Neuronal stem cell (in vitro differentiated cells): ENCODE measurements at regions not wholly inside any gene's neighbourhood (a gene's known extent, or its start where the extent isn't known, plus 50 kb on each side); places are given as distances from the start of the nearest gene placed in this dataset.

Experiments
- DNase-seq: peaks from one replicate; pipeline ENCODE4 v3.0.0-alpha.2; 2013; ENCODE audit warnings: low spot score
- H2AFZ ChIP-seq: one replicate; pipeline ENCODE4 v1.6.1; 2013; ENCODE audit warnings: mild to moderate bottlenecking, low read length, inconsistent platforms
- H2AK5ac ChIP-seq: 2 replicates; pipeline ENCODE4 v1.6.1; 2013; ENCODE audit warnings: low read depth, mild to moderate bottlenecking, inconsistent platforms, low read length, moderate library complexity, mixed read lengths
- H2BK120ac ChIP-seq: 2 replicates; pipeline ENCODE4 v1.6.1; 2013; ENCODE audit warnings: low read depth, mild to moderate bottlenecking, inconsistent platforms, low read length, moderate library complexity, mixed read lengths
- H2BK12ac ChIP-seq: one replicate; pipeline ENCODE4 v1.6.1; 2013; ENCODE audit warnings: low read length, inconsistent platforms
- H2BK15ac ChIP-seq: 2 replicates; pipeline ENCODE4 v1.6.1; 2013; ENCODE audit warnings: mild to moderate bottlenecking, low read length, inconsistent platforms, mixed read lengths
- H2BK5ac ChIP-seq: one replicate; pipeline ENCODE4 v1.6.1; 2013; ENCODE audit warnings: inconsistent platforms, mild to moderate bottlenecking, low read length, moderate library complexity
- H3K14ac ChIP-seq: one replicate; pipeline ENCODE4 v1.6.1; 2013; ENCODE audit warnings: low read length, inconsistent platforms
- H3K18ac ChIP-seq: 2 replicates; pipeline ENCODE4 v1.6.1; 2013; ENCODE audit warnings: low read length, inconsistent platforms
- H3K23ac ChIP-seq: 2 replicates; pipeline ENCODE4 v1.6.1; 2013; ENCODE audit warnings: low read depth, mild to moderate bottlenecking, mixed read lengths, low read length, inconsistent platforms; ENCODE audit not compliant: poor library complexity
- H3K27ac ChIP-seq: replicated peaks from 3 replicates; pipeline ENCODE4 v1.5.1; 2013; ENCODE audit warnings: low read length, inconsistent platforms
- H3K27me3 ChIP-seq, 3 experiments: 2 replicates each; pipeline ENCODE4 v1.6.1; 2013; ENCODE audit warnings: low read length in 3 of 3, mild to moderate bottlenecking in 2 of 3, inconsistent platforms in 1 of 3, low read depth in 1 of 3, mixed read lengths in 1 of 3, moderate library complexity in 1 of 3; ENCODE audit not compliant: control insufficient read depth in 3 of 3, insufficient read depth in 3 of 3
- H3K36me3 ChIP-seq, 2 donors: replicated peaks in 1 of 2; 2 replicates each; pipeline ENCODE4 v1.6.1; 2013; ENCODE audit warnings: low read length in 2 of 2; ENCODE audit not compliant: control insufficient read depth in 2 of 2, insufficient read depth in 2 of 2
- H3K4ac ChIP-seq: 2 replicates; pipeline ENCODE4 v1.6.1; 2013; ENCODE audit warnings: inconsistent platforms, mild to moderate bottlenecking, low read length, moderate library complexity
- H3K4me1 ChIP-seq, 2 donors: 1 replicate in 1 of 2; 2 replicates in 1 of 2; pipeline ENCODE4 v1.6.1; 2013; ENCODE audit warnings: low read length in 2 of 2, low read depth in 1 of 2; ENCODE audit not compliant: control insufficient read depth in 2 of 2, insufficient read depth in 1 of 2
- H3K4me2 ChIP-seq: one replicate; pipeline ENCODE4 v1.6.1; 2013; ENCODE audit warnings: mild to moderate bottlenecking, low read length, inconsistent platforms; ENCODE audit not compliant: insufficient read depth, poor library complexity, severe bottlenecking
- H3K4me3 ChIP-seq, 2 donors: 2 replicates each; pipeline ENCODE4 v1.5.1; 2013; ENCODE audit warnings: low read length in 2 of 2, mild to moderate bottlenecking in 2 of 2, inconsistent platforms in 1 of 2, moderate library complexity in 1 of 2
- H3K79me1 ChIP-seq: one replicate; pipeline ENCODE4 v1.6.1; 2013; ENCODE audit warnings: low read depth, mild to moderate bottlenecking, inconsistent platforms, low read length, moderate library complexity
- H3K9ac ChIP-seq: one replicate; pipeline ENCODE4 v1.6.1; 2013; ENCODE audit warnings: mild to moderate bottlenecking, low read depth, low read length, inconsistent platforms; ENCODE audit not compliant: poor library complexity
- H3K9me3 ChIP-seq, 2 donors: replicated peaks in 1 of 2; 2 replicates each; pipeline versions ENCODE3 to v1.6.1; 2013; ENCODE audit warnings: low read length in 2 of 2, mild to moderate bottlenecking in 2 of 2, inconsistent platforms in 1 of 2, low read depth in 1 of 2, mixed read lengths in 1 of 2, moderate library complexity in 1 of 2; ENCODE audit not compliant: control insufficient read depth in 2 of 2, insufficient read depth in 1 of 2
- H4K8ac ChIP-seq: one replicate; pipeline ENCODE4 v1.6.1; 2013; ENCODE audit warnings: low read depth, mild to moderate bottlenecking, inconsistent platforms, low read length, moderate library complexity
- H4K91ac ChIP-seq: one replicate; pipeline ENCODE4 v1.6.1; 2013; ENCODE audit warnings: low read length, low read depth, mild to moderate bottlenecking, inconsistent platforms; ENCODE audit not compliant: poor library complexity
- WGBS, 2 donors: extraction: QIAGEN DNeasy Blood & Tissue Kit; methylation state at CpG; one replicate each; pipeline ENCODE4 v1.1.7; 2013; ENCODE audit warnings: missing lambda C conversion rate in 2 of 2, mixed read lengths in 1 of 2; ENCODE audit not compliant: insufficient read length in 2 of 2, insufficient replicate concordance in 1 of 2; ENCODE audit errors: extremely low coverage in 2 of 2; 5-methylcytosine and 5-hydroxymethylcytosine counted together

GRCh38 chr15:77851086-77851485, 218.4 kb upstream of the LINGO1 start:
- no peak overlapping the region for H3K9ac ChIP-seq
- H3K27me3 ChIP-seq: peaks cover 0 to 20% (median 0%) of the 10 kb centered on the region in 3 experiments
- H2BK15ac ChIP-seq: no peak overlapping the region
- DNase-seq: no peak
- H2BK5ac ChIP-seq: no peak overlapping the region
- H3K4me3 ChIP-seq: no peak overlapping the region
- H3K4ac ChIP-seq: no peak overlapping the region
- no peak overlapping the region for H2BK12ac ChIP-seq
- H4K91ac ChIP-seq: no peak overlapping the region
- H3K23ac ChIP-seq: no peak overlapping the region
- H4K8ac ChIP-seq: no peak overlapping the region
- H3K4me1 ChIP-seq: no peaks in the 10 kb centered on the region
- H3K14ac ChIP-seq: no peak overlapping the region
- no peak overlapping the region for H3K4me2 ChIP-seq
- WGBS, 2 donors: no CpG with 5 or more reads among the region's 7 CpGs
- no peaks in the 10 kb centered on the region for H3K36me3 ChIP-seq
- H2AK5ac ChIP-seq: no peak overlapping the region
- H2AFZ ChIP-seq: no peak overlapping the region
- H3K79me1 ChIP-seq: no peaks in the 10 kb centered on the region
- no peak overlapping the region for H3K18ac ChIP-seq
- H2BK120ac ChIP-seq: no peak overlapping the region
- H3K27ac ChIP-seq: no peak overlapping the region
- no peaks in the 10 kb centered on the region for H3K9me3 ChIP-seq

- Histone ChIP-seq H3K23ac (no peak overlapping the region), H3K4me1 (no peaks in the 10 kb centered on the region)
- no CpG with 5 or more reads among the region's 2 CpGs for WGBS, 2 donors
Measured at GRCh38 chr15:77846986-77847385, 214.3 kb upstream of the LINGO1 start.

GRCh38 chr15:77846360-77846759, 213.6 kb upstream of the LINGO1 start:
- no peaks in the 10 kb centered on the region for H3K36me3 ChIP-seq
- no CpG with 5 or more reads among the region's 2 CpGs for WGBS, 2 donors
- H2BK15ac ChIP-seq: no peak overlapping the region
- no peak overlapping the region for H4K91ac ChIP-seq
- H3K4me2 ChIP-seq: no peak overlapping the region
- no peak overlapping the region for H3K27ac ChIP-seq
- H2BK12ac ChIP-seq: no peak overlapping the region
- no peaks in the 10 kb centered on the region for H3K9me3 ChIP-seq
- no peak overlapping the region for H3K23ac ChIP-seq
- no peak overlapping the region for H2AK5ac ChIP-seq
- H3K4me1 ChIP-seq: peaks cover 0 to 2% of the 10 kb centered on the region in 2 donors
- no peak overlapping the region for H3K9ac ChIP-seq
- no peak for DNase-seq
- no peak overlapping the region for H2BK5ac ChIP-seq
- no peak overlapping the region for H3K18ac ChIP-seq
- no peaks in the 10 kb centered on the region for H3K79me1 ChIP-seq
- H2AFZ ChIP-seq: no peak overlapping the region
- peaks cover 0 to 6% (median 0%) of the 10 kb centered on the region in 3 experiments for H3K27me3 ChIP-seq
- H3K14ac ChIP-seq: no peak overlapping the region
- no peak overlapping the region for H3K4me3 ChIP-seq
- no peak overlapping the region for H2BK120ac ChIP-seq
- H4K8ac ChIP-seq: no peak overlapping the region
- H3K4ac ChIP-seq: no peak overlapping the region

More at GRCh38 chr15:77846986-77847385, 214.3 kb upstream of the LINGO1 start:
- H2BK5ac ChIP-seq: no peak overlapping the region
- H3K27ac ChIP-seq: no peak overlapping the region
- no peak overlapping the region for H3K4me3 ChIP-seq
- H3K4me2 ChIP-seq: no peak overlapping the region
- H3K9ac ChIP-seq: no peak overlapping the region
- no peak overlapping the region for H4K91ac ChIP-seq
- H2BK12ac ChIP-seq: no peak overlapping the region
- H3K9me3 ChIP-seq: no peaks in the 10 kb centered on the region
- no peak overlapping the region for H2AFZ ChIP-seq
- H3K27me3 ChIP-seq: peaks cover 0 to 5% (median 0%) of the 10 kb centered on the region in 3 experiments
- H3K36me3 ChIP-seq: no peaks in the 10 kb centered on the region
- no peak overlapping the region for H3K14ac ChIP-seq
- no peak overlapping the region for H4K8ac ChIP-seq
- H3K4ac ChIP-seq: no peak overlapping the region
- H2BK120ac ChIP-seq: no peak overlapping the region
- H3K79me1 ChIP-seq: no peaks in the 10 kb centered on the region
- no peak overlapping the region for H3K18ac ChIP-seq
- no peak for DNase-seq
- no peak overlapping the region for H2AK5ac ChIP-seq
- H2BK15ac ChIP-seq: no peak overlapping the region

GRCh38 chr15:77844798-77845446, 212.2 kb upstream of the LINGO1 start:
- no peak overlapping the region for H2AFZ ChIP-seq
- H3K4me2 ChIP-seq: no peak overlapping the region
- H4K8ac ChIP-seq: no peak overlapping the region
- WGBS, 2 donors: no CpG with 5 or more reads among the region's 3 CpGs
- H2BK5ac ChIP-seq: no peak overlapping the region
- H3K9me3 ChIP-seq: no peaks in the 10 kb centered on the region
- peaks cover 0 to 11% of the 10 kb centered on the region in 2 donors for H3K4me1 ChIP-seq
- no peak overlapping the region for H2BK15ac ChIP-seq
- peaks cover 0 to 15% (median 0%) of the 10 kb centered on the region in 3 experiments for H3K27me3 ChIP-seq
- H2AK5ac ChIP-seq: no peak overlapping the region
- no peak overlapping the region for H3K18ac ChIP-seq
- H4K91ac ChIP-seq: no peak overlapping the region
- no peak overlapping the region for H3K4ac ChIP-seq
- H3K36me3 ChIP-seq: no peaks in the 10 kb centered on the region
- H3K4me3 ChIP-seq: no peak overlapping the region
- H2BK12ac ChIP-seq: no peak overlapping the region
- DNase-seq: no peak
- H3K14ac ChIP-seq: no peak overlapping the region
- no peaks in the 10 kb centered on the region for H3K79me1 ChIP-seq
- H2BK120ac ChIP-seq: no peak overlapping the region
- H3K23ac ChIP-seq: no peak overlapping the region
- no peak overlapping the region for H3K27ac ChIP-seq
- H3K9ac ChIP-seq: no peak overlapping the region
